ENCODE measurements at regions not wholly inside any gene's neighbourhood (a gene's known extent, or its start where the extent isn't known, plus 50 kb on each side); places are given as distances from the start of the nearest gene placed in this dataset.
"Not testable (repeated sequence)": the region's sequence is repeated elsewhere in the genome, so short reads cannot be mapped to it uniquely, and the experiment has no call there.

DNA sequence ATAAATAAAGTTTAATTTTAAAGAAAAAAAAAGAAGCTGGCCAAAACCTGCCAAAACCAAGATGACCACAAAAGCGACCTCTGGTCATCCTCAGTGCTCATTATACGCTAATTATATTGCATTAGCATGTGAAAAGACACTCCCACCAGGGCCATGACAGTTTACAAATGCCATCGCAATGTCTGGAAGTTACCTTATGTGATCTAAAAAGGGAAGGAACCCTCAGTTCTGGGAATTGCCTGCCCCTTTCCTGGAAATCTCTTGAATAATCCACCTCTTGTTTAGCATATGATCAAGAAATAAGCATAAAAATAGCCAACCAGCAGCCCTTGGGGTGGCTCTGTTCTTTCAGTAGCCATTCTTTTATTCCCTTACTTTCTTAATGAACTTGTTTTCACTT lies 178.3 kb upstream of the MAP1B start:
- peaks cover 38% of the 10 kb centered on the region for H3K27me3 Mint-ChIP-seq
- no peak for ATAC-seq
- no peak overlapping the region for H3K4me3 Mint-ChIP-seq
- no peaks in the 10 kb centered on the region for H3K36me3 Mint-ChIP-seq
- H3K9me3 Mint-ChIP-seq: peaks cover 13% of the 10 kb centered on the region
- no peak overlapping the region for H3K27ac Mint-ChIP-seq
- no peaks in the 10 kb centered on the region for H3K4me1 Mint-ChIP-seq

DNA sequence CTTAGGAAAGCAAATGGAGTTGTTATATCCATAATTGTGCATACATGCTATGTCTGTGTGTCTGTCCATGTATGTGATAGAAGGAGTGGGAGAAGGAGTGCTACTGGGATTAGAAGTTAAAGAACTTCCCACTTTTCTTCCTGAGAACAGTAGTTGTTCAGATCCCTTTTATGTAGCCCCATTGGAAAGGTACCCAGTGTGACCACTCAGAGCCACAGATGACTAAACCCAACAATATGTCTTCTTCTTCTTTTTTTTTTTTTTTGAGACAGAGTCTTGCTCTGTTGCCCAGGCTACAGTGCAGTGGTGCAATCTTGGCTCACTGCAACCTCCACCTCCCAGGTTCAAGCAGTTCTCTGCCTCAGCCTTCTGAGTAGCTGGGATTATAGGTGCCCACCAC lies 176.7 kb upstream of the MAP1B start:
- peaks cover 16% of the 10 kb centered on the region for H3K9me3 Mint-ChIP-seq
- H3K27ac Mint-ChIP-seq, ATAC-seq, H3K36me3 Mint-ChIP-seq, H3K4me3 Mint-ChIP-seq, H3K4me1 Mint-ChIP-seq: not testable (repeated sequence)
- H3K27me3 Mint-ChIP-seq: peaks cover 33% of the 10 kb centered on the region

DNA sequence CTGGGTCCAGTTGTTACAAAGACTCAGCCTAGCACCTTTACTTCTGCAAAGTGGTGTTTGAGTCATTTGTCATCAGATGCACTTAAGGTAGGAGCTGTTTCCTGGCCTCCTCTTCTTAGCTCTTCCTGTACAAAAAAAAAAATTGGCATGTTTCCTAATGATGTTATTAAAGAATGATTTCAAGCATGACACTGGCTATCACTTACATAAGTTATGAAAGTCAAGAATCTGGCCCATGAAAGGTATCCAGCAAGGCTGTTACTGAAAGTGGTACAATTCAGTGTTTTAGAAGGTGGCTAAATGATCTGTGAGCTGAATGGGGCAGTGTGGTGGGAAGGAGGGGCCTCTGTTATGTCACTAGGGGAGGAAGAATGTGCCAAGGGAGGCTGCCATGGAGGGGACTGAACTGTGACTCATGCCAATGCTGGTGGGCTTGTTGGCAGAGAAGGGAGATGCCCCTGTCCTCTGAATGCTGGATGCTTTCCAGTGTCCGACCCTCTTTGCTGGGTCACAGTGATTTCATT lies 175.1 kb upstream of the MAP1B start:
- no peak overlapping the region for H3K4me3 Mint-ChIP-seq
- H3K9me3 Mint-ChIP-seq: peaks cover 13% of the 10 kb centered on the region
- peaks cover 29% of the 10 kb centered on the region for H3K27me3 Mint-ChIP-seq
- H3K36me3 Mint-ChIP-seq: no peaks in the 10 kb centered on the region
- ATAC-seq: no peak
- H3K27ac Mint-ChIP-seq: no peak overlapping the region
- no peaks in the 10 kb centered on the region for H3K4me1 Mint-ChIP-seq

DNA sequence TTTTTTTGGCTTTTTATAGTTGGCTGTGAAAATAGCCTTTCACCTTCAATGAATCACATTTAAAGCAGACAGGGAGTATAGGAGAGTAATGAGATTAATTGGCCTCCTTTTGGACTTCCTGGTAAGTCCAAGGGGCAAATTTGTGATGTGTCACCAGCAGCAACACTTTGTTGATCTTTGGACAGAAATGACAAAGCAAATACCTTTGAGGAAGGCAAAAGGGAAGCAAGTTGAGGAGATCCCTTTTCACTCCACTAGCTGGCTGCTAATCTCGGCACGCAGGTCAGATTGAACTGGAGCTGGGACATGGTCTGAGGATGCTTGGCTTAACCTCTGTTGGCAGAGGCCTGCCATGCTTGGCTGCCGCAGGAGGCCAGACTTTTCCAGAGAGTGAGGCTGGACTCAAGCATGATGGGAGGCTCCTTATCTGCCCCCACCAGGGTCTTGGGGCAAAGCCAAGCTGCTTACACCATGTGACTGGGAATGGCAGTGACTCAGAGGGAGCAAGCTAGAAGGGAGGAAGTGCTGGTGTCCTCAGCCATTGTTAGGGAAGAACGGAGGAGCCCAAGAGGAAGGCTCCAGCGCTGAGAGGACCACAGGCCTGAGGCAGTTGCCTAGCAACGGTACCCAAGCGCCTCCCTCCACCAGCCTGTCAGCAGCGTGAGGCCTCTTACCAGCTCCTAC lies 174.5 kb upstream of the MAP1B start:
- peaks cover 7% of the 10 kb centered on the region for H3K9me3 Mint-ChIP-seq
- no peak overlapping the region for H3K27ac Mint-ChIP-seq
- no peak overlapping the region for H3K4me3 Mint-ChIP-seq
- H3K27me3 Mint-ChIP-seq: peaks cover 22% of the 10 kb centered on the region
- H3K4me1 Mint-ChIP-seq: no peaks in the 10 kb centered on the region
- H3K36me3 Mint-ChIP-seq: no peaks in the 10 kb centered on the region
- peak; percentile 31 for ATAC-seq

DNA sequence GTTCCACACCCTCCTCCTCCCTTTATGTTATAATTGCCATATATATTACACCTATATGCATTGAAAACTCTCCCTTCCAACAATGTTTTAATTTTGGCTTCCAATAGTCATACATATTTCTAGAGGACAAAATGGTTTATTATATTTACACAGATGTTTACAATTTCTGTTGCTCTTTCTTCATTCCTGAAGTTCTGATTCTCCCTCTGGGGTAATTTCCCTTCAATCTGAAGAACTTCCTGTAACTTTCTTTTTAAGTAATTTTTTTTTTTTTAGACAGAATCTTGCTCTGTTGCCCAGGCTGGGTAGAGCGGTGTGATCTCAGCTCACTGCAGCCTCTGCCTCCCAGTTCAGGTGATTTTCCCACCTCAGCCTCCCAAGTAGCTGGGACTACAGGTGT lies 173.0 kb upstream of the MAP1B start:
- ATAC-seq: no peak
- Mint-ChIP-seq H3K27ac (no peak overlapping the region), H3K36me3 (no peaks in the 10 kb centered on the region), H3K4me1 (no peaks in the 10 kb centered on the region), H3K9me3 (peaks cover 6% of the 10 kb centered on the region), H3K4me3 (no peak overlapping the region), H3K27me3 (peaks cover 34% of the 10 kb centered on the region)

DNA sequence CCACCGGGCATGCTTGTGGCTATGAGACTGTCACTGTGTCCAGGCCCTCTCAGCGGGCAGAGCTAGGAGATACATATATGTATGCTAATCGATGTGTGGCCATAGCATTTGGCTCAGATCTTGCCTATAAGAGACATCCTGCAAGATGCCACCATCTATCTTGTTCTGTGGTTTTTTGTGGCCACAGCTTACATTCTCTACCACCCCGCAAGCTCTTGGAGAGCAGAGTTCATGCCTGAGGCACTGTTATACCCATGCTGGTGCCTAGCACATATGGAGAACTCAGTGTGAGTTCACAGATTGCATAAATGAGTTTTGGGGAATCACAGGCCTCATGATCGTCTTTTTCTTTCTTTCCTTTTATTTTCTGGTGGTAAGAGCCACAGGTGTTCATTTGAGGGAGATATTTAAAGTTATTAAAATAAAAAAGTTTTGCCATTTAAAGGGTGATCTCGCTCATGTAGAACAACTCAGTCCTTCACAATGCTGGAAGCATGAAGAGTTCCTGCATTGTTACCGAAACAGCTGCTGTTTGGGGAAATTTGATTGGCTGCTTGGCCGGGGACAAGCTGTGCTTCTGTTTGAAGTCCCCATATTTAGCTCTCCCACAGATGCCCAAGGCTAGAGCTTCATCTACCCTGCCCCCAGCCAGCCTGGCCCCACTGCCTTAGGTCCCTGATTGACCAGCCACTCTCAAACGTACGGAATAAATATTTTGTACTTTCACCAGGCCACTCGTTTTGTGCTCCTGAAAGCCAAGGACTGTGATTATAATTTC lies 169.2 kb upstream of the MAP1B start:
- Mint-ChIP-seq H3K9me3 (peaks cover 6% of the 10 kb centered on the region), H3K4me1 (no peaks in the 10 kb centered on the region), H3K27me3 (peaks cover 42% of the 10 kb centered on the region), H3K4me3 (no peak overlapping the region), H3K36me3 (no peaks in the 10 kb centered on the region), H3K27ac (no peak overlapping the region)
- no peak for ATAC-seq

DNA sequence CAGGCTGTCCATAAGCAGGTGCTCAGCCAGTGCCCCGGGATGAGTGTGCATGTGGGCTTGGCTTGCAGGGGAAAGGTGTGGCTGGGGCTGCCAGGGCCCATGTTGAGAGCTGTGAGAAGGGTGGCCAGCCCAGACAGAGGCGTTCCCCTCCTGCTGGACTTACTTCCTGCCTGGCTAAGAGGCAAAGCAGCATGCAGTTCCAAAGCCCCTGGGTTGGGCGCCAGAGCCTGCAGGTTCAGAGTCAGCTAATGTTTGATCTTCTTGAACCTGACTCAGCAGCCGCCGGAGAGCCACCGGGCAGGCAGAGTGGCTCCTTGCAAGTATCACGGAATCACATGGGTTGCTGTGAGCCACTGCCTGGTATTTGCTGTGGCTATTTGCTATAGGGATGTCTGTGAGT lies 168.4 kb upstream of the MAP1B start:
- Mint-ChIP-seq H3K27me3 (peaks cover 34% of the 10 kb centered on the region), H3K36me3 (no peaks in the 10 kb centered on the region), H3K4me1 (no peaks in the 10 kb centered on the region), H3K27ac (no peak overlapping the region), H3K9me3 (peaks cover 3% of the 10 kb centered on the region), H3K4me3 (no peak overlapping the region)
- no peak for ATAC-seq

DNA sequence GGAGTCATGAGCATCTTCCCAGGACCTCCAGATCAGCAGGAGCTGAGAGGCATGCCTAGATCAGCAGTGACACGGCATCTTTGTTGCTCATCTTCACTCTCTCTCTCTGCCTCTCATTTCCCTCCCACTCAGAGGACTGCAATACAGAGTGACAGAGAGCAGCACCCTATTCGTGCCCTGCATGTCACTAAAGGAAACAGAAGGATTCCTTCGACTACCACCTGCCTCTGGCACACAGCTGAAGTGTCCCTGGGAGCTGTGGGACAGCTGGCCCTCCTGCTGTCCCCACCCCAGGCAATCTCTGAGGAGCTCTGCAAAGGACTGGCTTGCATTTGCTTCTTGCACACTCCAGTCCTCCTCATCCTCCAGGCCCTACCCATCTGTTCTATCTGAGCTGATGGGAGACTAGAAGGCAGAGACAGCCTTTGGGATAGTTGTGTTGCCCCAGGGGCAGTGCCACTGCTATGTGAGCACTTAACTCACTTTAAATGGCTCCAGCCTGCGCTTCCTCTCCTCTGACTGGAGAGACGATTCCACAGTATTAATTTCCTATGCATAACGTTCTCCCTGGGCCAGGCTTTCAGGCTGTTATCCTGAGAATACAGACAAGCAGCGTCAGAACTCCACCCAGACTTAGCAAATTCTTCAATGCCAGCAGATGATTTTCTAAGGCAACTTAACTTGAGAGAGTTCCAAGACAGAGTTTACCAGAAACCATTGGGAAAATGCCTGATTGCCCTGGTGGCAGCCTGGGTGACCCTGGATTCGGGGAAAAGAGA lies 167.6 kb upstream of the MAP1B start:
- no peaks in the 10 kb centered on the region for H3K36me3 Mint-ChIP-seq
- no peak overlapping the region for H3K27ac Mint-ChIP-seq
- peaks cover 3% of the 10 kb centered on the region for H3K9me3 Mint-ChIP-seq
- ATAC-seq: no peak
- peaks cover 27% of the 10 kb centered on the region for H3K27me3 Mint-ChIP-seq
- no peaks in the 10 kb centered on the region for H3K4me1 Mint-ChIP-seq
- no peak overlapping the region for H3K4me3 Mint-ChIP-seq

DNA sequence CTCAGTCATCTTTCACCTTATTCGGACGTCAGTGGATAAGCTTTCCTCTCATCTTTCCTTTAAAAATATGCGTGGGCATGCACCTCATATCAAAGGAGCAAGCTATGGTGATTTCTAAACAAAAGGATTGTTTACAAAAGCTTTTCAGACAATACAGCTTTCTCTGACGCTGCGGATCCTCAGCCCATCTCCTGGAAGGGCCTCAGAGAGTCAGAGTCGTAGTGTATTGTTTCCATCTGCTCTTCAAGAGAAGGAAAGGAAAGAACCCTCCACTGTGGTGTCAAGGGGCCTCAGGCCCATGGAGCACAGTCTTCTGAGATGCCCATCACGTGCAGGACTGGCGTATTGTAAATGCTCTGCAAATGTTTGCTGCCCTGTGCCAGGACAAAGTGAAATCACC lies 163.4 kb upstream of the MAP1B start:
- H3K4me3 Mint-ChIP-seq: no peak overlapping the region
- H3K27ac Mint-ChIP-seq: no peak overlapping the region
- H3K36me3 Mint-ChIP-seq: no peaks in the 10 kb centered on the region
- H3K4me1 Mint-ChIP-seq: no peaks in the 10 kb centered on the region
- no peak for ATAC-seq
- peaks cover 7% of the 10 kb centered on the region for H3K9me3 Mint-ChIP-seq
- H3K27me3 Mint-ChIP-seq: peaks cover 24% of the 10 kb centered on the region

DNA sequence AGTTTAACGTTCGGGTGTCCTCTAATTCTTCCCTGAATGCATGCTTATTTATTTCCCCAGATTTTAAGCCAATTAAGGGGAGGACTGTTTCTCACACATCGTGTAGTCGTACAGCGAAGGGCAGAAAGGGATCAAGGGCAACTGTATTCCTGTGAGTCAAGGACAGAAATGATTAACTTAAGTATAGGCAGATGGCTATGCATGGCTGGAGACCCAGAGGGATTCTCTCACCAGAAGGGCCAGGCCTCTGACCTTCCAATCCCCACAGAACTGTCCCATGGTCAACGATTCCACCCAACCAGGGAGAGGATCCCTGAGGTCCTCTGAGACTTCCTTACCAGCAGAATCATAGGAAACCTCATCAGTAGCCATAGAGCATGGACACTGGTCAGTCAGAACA lies 161.8 kb upstream of the MAP1B start:
- Mint-ChIP-seq H3K4me3 (no peak overlapping the region), H3K36me3 (no peaks in the 10 kb centered on the region), H3K9me3 (peaks cover 8% of the 10 kb centered on the region), H3K27ac (no peak overlapping the region), H3K4me1 (no peaks in the 10 kb centered on the region), H3K27me3 (peaks cover 9% of the 10 kb centered on the region)
- ATAC-seq: no peak

DNA sequence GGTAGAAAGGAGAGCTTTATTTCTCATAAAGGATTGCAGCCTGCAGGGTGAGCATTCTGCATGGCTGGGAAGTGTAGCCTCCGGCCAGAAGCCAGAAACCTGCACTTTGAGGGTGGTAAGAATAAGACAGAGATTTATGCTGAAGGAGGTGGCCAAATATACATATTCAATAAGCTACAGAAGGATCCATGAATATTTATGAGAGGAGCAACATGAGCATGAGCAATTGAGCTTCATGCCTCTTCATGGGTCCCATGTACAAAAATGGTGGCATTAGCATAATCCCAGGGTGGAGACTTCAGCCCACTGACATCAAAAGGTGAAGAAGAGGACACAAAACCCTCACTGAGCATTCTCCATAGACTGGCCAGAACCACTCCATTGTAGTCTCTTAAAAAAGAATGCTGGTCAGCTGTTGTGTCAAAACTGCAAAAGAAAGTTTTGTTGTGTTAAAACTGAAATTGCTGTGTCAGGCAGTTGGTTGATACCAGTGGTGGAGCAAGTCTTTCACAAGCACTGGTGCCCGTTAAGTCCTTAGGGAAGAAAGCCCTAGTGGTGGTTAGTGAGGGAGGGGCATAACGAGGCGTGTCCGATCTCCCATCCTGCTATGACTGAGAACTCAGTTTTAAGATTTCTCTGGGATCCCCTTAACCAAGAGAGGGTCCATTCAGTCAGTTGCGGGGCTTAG lies 160.8 kb upstream of the MAP1B start:
- ATAC-seq: no peak
- Mint-ChIP-seq H3K4me3 (no peak overlapping the region), H3K4me1 (no peaks in the 10 kb centered on the region), H3K27me3 (peaks cover 9% of the 10 kb centered on the region), H3K9me3 (peaks cover 8% of the 10 kb centered on the region), H3K36me3 (no peaks in the 10 kb centered on the region), H3K27ac (no peak overlapping the region)

DNA sequence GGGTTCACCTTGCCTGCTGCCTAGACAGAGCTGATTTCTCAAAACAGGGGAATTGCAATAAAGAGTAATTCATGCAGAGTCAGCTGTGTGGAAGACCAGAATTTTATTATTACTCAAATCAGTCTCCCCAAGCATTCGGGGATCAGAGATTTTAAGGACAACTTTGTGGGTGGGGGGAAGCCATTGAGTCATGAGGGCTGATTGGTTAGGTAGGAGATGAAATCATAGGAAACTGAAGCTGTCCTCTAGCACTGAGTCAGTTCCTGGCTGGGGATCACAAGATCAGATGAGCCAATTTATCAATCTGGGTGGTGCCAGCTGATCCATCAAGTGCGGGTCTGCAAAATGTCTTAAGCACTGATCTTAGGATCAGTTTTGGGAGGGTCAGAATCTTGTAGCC lies 159.1 kb upstream of the MAP1B start:
- no peak for ATAC-seq
- Mint-ChIP-seq H3K4me3 (no peak overlapping the region), H3K9me3 (peaks cover 12% of the 10 kb centered on the region), H3K27me3 (peaks cover 9% of the 10 kb centered on the region), H3K4me1 (no peaks in the 10 kb centered on the region), H3K36me3 (no peaks in the 10 kb centered on the region), H3K27ac (no peak overlapping the region)

DNA sequence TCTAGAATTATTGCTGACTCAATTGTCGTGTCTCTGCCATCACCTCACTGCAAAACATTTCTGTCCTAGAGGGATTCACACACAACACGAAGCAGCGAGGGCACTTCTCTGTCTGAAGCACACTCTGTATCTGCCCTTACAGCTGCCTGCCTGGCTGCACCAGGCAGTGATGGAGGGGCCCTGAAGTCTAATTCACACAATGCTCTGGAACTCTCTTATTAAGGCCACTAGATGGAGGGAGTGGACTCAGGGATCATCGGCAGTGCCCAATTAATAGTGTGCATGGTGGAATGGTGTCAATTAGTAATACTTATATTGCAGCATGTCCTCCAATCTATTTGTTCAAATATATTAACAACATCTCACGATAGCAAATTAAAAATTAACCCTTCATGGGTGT lies 157.5 kb upstream of the MAP1B start:
- Mint-ChIP-seq H3K27me3 (peaks cover 9% of the 10 kb centered on the region), H3K27ac (no peak overlapping the region), H3K36me3 (no peaks in the 10 kb centered on the region), H3K9me3 (peaks cover 12% of the 10 kb centered on the region), H3K4me3 (no peak overlapping the region), H3K4me1 (no peaks in the 10 kb centered on the region)
- no peak for ATAC-seq

DNA sequence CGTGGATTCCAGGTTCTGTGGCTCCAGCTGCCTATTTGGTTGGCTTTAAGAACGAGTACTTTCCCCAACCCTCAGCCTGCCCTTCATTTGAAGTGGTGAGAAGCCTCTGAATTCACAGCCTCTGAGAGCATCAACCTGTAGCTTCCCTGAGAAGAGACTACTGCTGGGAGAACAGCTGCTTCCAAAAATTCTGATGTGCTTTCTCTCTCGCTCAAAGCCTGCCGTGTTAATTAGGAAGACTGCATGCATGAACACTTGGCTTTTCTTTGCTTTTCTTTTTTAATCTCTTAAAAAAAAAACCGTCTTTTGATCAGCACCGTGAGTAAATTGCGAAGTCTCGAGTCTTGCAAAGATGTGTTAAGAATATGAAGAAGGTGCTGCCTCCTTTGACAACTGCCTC lies 153.4 kb upstream of the MAP1B start:
- ATAC-seq: no peak
- Mint-ChIP-seq H3K27ac (no peak overlapping the region), H3K4me3 (no peak overlapping the region), H3K27me3 (no peaks in the 10 kb centered on the region), H3K4me1 (no peaks in the 10 kb centered on the region), H3K9me3 (peaks cover 5% of the 10 kb centered on the region), H3K36me3 (no peaks in the 10 kb centered on the region)

DNA sequence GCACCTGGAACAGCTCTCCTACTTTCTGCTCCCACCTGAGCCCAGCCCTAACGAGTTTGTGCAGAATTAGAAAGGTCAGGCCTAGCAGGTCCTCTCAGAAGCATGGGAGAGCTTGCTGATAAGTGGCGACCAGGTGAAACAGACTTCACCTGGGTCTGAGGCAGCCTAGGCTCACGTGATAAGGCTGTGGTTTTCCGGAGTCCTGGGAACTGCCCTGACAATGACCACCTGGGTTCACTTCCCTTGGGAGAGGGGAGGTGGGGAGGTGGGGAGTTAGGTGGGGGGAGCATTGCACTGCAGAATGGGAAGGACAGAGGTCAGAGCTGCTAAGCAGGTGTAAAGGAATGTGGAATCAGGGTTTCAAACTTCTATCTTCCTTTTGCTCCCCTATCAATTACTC lies 152.9 kb upstream of the MAP1B start:
- no peak for ATAC-seq
- Mint-ChIP-seq H3K27ac (no peak overlapping the region), H3K9me3 (peaks cover 4% of the 10 kb centered on the region), H3K36me3 (no peaks in the 10 kb centered on the region), H3K4me3 (no peak overlapping the region), H3K27me3 (no peaks in the 10 kb centered on the region), H3K4me1 (no peaks in the 10 kb centered on the region)
